WTC11 (cell line): ENCODE measurements at regions not wholly inside any gene's neighbourhood (a gene's known extent, or its start where the extent isn't known, plus 50 kb on each side); places are given as distances from the start of the nearest gene placed in this dataset.

Source experiments
- ATF1 ChIP-seq: sonication (generic); formaldehyde crosslinking; IDR thresholded peaks from 2 replicates; pipeline ENCODE4 v1.8.1; 2023; ENCODE audit warnings: mild to moderate bottlenecking, moderate library complexity, missing genetic modification reagents
- CREB1 ChIP-seq: sonication (generic); formaldehyde crosslinking; IDR thresholded peaks from 2 replicates; pipeline ENCODE4 v1.8.0; 2023; ENCODE audit warnings: mild to moderate bottlenecking, missing genetic modification reagents
- EMX1 ChIP-seq: fragments of 250-450 bp; sonication (Bioruptor Pico); IDR thresholded peaks from 2 replicates; pipeline ENCODE4 v1.8.0; 2021; ENCODE audit warnings: mild to moderate bottlenecking
- FOXJ3 ChIP-seq: sonication (generic); formaldehyde crosslinking; IDR thresholded peaks from 2 replicates; pipeline ENCODE4 v1.9.0; 2021; ENCODE audit warnings: missing genetic modification reagents, mild to moderate bottlenecking, borderline replicate concordance
- IRF2 ChIP-seq: sonication (generic); formaldehyde crosslinking; IDR thresholded peaks from 2 replicates; pipeline ENCODE4 v1.8.0; 2022; ENCODE audit warnings: low read depth, missing genetic modification reagents, borderline replicate concordance
- JAZF1 ChIP-seq: fragments of 250-450 bp; sonication (Bioruptor Pico); IDR thresholded peaks from 2 replicates; pipeline ENCODE4 v1.9.0; 2021; ENCODE audit warnings: moderate library complexity, mild to moderate bottlenecking, inconsistent platforms
- MYBL2 ChIP-seq: sonication (generic); formaldehyde crosslinking; IDR thresholded peaks from 2 replicates; pipeline ENCODE4 v1.8.1; 2023; ENCODE audit warnings: mild to moderate bottlenecking, moderate library complexity, missing genetic modification reagents
- NR1H2 ChIP-seq: sonication (generic); formaldehyde crosslinking; IDR thresholded peaks from 2 replicates; pipeline ENCODE4 v1.9.0; 2021; ENCODE audit warnings: mild to moderate bottlenecking, moderate library complexity, missing genetic modification reagents
- NR3C1 ChIP-seq: sonication (generic); formaldehyde crosslinking; conservative IDR thresholded peaks from 2 replicates; pipeline ENCODE4 v1.8.1; 2023; ENCODE audit warnings: low read depth, mild to moderate bottlenecking, missing genetic modification reagents
- PRRX2 ChIP-seq: fragments of 250-450 bp; sonication (Bioruptor Pico); IDR thresholded peaks from 2 replicates; pipeline ENCODE4 v1.8.0; 2021; ENCODE audit warnings: mild to moderate bottlenecking
- RORB ChIP-seq: fragments of 250-450 bp; sonication (Bioruptor Pico); IDR thresholded peaks from 2 replicates; pipeline ENCODE4 v1.9.0; 2021; ENCODE audit warnings: mild to moderate bottlenecking
- TP53 ChIP-seq: sonication (generic); formaldehyde crosslinking; IDR thresholded peaks from 2 replicates; pipeline ENCODE4 v1.8.1; 2023; ENCODE audit warnings: mild to moderate bottlenecking, missing genetic modification reagents
- ZNF317 ChIP-seq: sonication (generic); formaldehyde crosslinking; IDR thresholded peaks from 2 replicates; pipeline ENCODE4 v1.8.1; 2023; ENCODE audit warnings: low read depth, mild to moderate bottlenecking, moderate library complexity, missing genetic modification reagents, borderline replicate concordance
- ZNF396 ChIP-seq: fragments of 250-450 bp; sonication (Bioruptor Pico); IDR thresholded peaks from 2 replicates; pipeline ENCODE4 v1.8.0; 2021; ENCODE audit warnings: mild to moderate bottlenecking, moderate library complexity, borderline replicate concordance
- TF ChIP-seq, protein P1 (sequence below): fragments of 250-450 bp; sonication (Bioruptor Pico); IDR thresholded peaks from 2 replicates; pipeline ENCODE4 v1.9.0; 2021; ENCODE audit warnings: mild to moderate bottlenecking
- TF ChIP-seq, protein P2 (sequence below): sonication (generic); formaldehyde crosslinking; IDR thresholded peaks from 2 replicates; pipeline ENCODE4 v1.8.0; 2022; ENCODE audit warnings: mild to moderate bottlenecking, missing genetic modification reagents
- TF ChIP-seq, protein P3 (sequence below): sonication (generic); formaldehyde crosslinking; IDR thresholded peaks from 2 replicates; pipeline ENCODE4 v1.8.1; 2022; ENCODE audit warnings: mild to moderate bottlenecking, moderate library complexity, missing genetic modification reagents
- TF ChIP-seq, protein P4 (sequence below): sonication (generic); formaldehyde crosslinking; IDR thresholded peaks from 2 replicates; pipeline ENCODE4 v1.8.0; 2022; ENCODE audit warnings: mild to moderate bottlenecking, missing genetic modification reagents
- TF ChIP-seq, protein P5 (sequence below): sonication (generic); formaldehyde crosslinking; IDR thresholded peaks from 2 replicates; pipeline ENCODE4 v1.8.1; 2023; ENCODE audit warnings: mild to moderate bottlenecking, missing genetic modification reagents, moderate library complexity
- TF ChIP-seq, protein P6 (sequence below): sonication (generic); formaldehyde crosslinking; IDR thresholded peaks from 2 replicates; pipeline ENCODE4 v1.8.1; 2023; ENCODE audit warnings: mild to moderate bottlenecking, missing genetic modification reagents
- TF ChIP-seq, protein P7 (sequence below): sonication (generic); formaldehyde crosslinking; conservative IDR thresholded peaks from 2 replicates; pipeline ENCODE4 v1.8.1; 2022; ENCODE audit warnings: mild to moderate bottlenecking, missing genetic modification reagents
- TF ChIP-seq, protein P8 (sequence below): sonication (generic); formaldehyde crosslinking; IDR thresholded peaks from 2 replicates; pipeline ENCODE4 v1.8.0; 2022; ENCODE audit warnings: mild to moderate bottlenecking, missing genetic modification reagents
- TF ChIP-seq, protein P9 (sequence below): sonication (generic); formaldehyde crosslinking; IDR thresholded peaks from 2 replicates; pipeline ENCODE4 v1.8.1; 2023; ENCODE audit warnings: mild to moderate bottlenecking, missing genetic modification reagents, moderate library complexity
- TF ChIP-seq, protein P10 (sequence below): sonication (generic); formaldehyde crosslinking; IDR thresholded peaks from 2 replicates; pipeline ENCODE4 v1.8.1; 2022; ENCODE audit warnings: missing genetic modification reagents, borderline replicate concordance

DNA sequence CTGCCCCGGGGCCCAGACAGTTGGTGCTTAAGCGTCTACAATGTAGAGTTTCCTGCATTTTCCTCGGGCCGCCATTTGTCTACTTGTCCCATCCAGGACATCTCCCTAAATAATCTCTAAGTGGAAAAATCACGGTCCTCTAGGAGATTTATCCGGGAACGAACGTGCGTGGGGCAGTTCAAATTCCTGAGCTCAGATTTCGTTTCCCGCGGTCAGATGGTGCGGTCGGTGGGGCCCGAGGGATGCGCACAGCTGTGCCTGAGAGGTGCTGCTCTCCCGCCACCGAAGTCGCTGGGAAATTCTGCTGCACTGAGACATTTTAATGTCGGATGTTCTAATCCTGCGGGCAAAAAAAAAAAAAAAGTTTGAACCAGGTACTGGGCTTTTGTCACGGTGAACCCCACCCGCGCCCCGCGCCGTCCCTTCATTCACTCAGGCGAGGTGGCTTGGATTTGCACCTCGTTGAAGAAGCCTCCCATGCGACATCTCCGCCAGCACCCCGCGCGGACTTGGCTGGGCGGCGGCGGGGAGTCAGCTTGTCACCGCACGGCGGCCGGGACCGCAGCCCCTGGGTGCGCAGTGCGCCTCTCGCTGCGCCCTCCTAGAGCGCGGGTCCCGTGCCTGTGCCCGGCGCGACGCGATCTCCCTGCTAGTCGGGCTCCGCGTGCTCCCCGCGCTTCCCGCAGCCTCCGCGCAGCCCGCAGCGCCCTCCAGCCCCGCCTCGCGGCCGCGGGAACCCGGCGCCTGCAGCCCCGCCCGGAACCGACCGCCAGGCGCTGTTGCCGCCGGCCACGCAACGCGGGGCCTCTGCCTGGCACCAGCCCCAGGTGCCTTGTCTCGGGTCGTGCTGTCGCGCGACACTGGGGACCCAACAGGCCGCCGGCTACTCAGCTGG, 191.9 kb upstream of the TCF4 start (continued):
- TF ChIP-seq, protein P1, sequence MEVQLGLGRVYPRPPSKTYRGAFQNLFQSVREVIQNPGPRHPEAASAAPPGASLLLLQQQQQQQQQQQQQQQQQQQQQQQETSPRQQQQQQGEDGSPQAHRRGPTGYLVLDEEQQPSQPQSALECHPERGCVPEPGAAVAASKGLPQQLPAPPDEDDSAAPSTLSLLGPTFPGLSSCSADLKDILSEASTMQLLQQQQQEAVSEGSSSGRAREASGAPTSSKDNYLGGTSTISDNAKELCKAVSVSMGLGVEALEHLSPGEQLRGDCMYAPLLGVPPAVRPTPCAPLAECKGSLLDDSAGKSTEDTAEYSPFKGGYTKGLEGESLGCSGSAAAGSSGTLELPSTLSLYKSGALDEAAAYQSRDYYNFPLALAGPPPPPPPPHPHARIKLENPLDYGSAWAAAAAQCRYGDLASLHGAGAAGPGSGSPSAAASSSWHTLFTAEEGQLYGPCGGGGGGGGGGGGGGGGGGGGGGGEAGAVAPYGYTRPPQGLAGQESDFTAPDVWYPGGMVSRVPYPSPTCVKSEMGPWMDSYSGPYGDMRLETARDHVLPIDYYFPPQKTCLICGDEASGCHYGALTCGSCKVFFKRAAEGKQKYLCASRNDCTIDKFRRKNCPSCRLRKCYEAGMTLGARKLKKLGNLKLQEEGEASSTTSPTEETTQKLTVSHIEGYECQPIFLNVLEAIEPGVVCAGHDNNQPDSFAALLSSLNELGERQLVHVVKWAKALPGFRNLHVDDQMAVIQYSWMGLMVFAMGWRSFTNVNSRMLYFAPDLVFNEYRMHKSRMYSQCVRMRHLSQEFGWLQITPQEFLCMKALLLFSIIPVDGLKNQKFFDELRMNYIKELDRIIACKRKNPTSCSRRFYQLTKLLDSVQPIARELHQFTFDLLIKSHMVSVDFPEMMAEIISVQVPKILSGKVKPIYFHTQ (CRISPR knock-in tag), result no peak
- TF ChIP-seq MYBL2 (CRISPR knock-in tag) (no peak), NR3C1 (CRISPR knock-in tag) (peak; percentile 75; the same call in 1 of the 2 replicates), NR1H2 (CRISPR knock-in tag) (no peak), ZNF396 (no peak), EMX1 (no peak), ZNF317 (no peak), IRF2 (CRISPR knock-in tag) (no peak), TP53 (CRISPR knock-in tag) (peak; percentile 85), ATF1 (no peak), JAZF1 (no peak), RORB (no peak), CREB1 (CRISPR knock-in tag) (no peak), FOXJ3 (no peak), PRRX2 (CRISPR knock-in tag) (no peak)
- TF ChIP-seq, protein P2, sequence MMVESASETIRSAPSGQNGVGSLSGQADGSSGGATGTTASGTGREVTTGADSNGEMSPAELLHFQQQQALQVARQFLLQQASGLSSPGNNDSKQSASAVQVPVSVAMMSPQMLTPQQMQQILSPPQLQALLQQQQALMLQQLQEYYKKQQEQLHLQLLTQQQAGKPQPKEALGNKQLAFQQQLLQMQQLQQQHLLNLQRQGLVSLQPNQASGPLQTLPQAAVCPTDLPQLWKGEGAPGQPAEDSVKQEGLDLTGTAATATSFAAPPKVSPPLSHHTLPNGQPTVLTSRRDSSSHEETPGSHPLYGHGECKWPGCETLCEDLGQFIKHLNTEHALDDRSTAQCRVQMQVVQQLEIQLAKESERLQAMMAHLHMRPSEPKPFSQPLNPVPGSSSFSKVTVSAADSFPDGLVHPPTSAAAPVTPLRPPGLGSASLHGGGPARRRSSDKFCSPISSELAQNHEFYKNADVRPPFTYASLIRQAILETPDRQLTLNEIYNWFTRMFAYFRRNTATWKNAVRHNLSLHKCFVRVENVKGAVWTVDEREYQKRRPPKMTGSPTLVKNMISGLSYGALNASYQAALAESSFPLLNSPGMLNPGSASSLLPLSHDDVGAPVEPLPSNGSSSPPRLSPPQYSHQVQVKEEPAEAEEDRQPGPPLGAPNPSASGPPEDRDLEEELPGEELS (CRISPR knock-in tag), result peak; percentile 89
- TF ChIP-seq, protein P3, sequence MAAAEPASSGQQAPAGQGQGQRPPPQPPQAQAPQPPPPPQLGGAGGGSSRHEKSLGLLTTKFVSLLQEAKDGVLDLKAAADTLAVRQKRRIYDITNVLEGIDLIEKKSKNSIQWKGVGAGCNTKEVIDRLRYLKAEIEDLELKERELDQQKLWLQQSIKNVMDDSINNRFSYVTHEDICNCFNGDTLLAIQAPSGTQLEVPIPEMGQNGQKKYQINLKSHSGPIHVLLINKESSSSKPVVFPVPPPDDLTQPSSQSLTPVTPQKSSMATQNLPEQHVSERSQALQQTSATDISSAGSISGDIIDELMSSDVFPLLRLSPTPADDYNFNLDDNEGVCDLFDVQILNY (CRISPR knock-in tag), result no peak
- TF ChIP-seq, protein P4, sequence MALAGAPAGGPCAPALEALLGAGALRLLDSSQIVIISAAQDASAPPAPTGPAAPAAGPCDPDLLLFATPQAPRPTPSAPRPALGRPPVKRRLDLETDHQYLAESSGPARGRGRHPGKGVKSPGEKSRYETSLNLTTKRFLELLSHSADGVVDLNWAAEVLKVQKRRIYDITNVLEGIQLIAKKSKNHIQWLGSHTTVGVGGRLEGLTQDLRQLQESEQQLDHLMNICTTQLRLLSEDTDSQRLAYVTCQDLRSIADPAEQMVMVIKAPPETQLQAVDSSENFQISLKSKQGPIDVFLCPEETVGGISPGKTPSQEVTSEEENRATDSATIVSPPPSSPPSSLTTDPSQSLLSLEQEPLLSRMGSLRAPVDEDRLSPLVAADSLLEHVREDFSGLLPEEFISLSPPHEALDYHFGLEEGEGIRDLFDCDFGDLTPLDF (CRISPR knock-in tag), result no peak
- TF ChIP-seq, protein P5, sequence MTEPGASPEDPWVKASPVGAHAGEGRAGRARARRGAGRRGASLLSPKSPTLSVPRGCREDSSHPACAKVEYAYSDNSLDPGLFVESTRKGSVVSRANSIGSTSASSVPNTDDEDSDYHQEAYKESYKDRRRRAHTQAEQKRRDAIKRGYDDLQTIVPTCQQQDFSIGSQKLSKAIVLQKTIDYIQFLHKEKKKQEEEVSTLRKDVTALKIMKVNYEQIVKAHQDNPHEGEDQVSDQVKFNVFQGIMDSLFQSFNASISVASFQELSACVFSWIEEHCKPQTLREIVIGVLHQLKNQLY (CRISPR knock-in tag), result no peak
- TF ChIP-seq, protein P6, sequence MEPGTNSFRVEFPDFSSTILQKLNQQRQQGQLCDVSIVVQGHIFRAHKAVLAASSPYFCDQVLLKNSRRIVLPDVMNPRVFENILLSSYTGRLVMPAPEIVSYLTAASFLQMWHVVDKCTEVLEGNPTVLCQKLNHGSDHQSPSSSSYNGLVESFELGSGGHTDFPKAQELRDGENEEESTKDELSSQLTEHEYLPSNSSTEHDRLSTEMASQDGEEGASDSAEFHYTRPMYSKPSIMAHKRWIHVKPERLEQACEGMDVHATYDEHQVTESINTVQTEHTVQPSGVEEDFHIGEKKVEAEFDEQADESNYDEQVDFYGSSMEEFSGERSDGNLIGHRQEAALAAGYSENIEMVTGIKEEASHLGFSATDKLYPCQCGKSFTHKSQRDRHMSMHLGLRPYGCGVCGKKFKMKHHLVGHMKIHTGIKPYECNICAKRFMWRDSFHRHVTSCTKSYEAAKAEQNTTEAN (CRISPR knock-in tag), result no peak
- TF ChIP-seq, protein P7, sequence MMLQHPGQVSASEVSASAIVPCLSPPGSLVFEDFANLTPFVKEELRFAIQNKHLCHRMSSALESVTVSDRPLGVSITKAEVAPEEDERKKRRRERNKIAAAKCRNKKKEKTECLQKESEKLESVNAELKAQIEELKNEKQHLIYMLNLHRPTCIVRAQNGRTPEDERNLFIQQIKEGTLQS (CRISPR knock-in tag), result no peak
- TF ChIP-seq, protein P8, sequence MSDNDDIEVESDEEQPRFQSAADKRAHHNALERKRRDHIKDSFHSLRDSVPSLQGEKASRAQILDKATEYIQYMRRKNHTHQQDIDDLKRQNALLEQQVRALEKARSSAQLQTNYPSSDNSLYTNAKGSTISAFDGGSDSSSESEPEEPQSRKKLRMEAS (CRISPR knock-in tag), result peak; percentile 64
- TF ChIP-seq, protein P9, sequence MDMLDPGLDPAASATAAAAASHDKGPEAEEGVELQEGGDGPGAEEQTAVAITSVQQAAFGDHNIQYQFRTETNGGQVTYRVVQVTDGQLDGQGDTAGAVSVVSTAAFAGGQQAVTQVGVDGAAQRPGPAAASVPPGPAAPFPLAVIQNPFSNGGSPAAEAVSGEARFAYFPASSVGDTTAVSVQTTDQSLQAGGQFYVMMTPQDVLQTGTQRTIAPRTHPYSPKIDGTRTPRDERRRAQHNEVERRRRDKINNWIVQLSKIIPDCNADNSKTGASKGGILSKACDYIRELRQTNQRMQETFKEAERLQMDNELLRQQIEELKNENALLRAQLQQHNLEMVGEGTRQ, result no peak; the same call in 1 of the 2 replicates
- TF ChIP-seq, protein P10, sequence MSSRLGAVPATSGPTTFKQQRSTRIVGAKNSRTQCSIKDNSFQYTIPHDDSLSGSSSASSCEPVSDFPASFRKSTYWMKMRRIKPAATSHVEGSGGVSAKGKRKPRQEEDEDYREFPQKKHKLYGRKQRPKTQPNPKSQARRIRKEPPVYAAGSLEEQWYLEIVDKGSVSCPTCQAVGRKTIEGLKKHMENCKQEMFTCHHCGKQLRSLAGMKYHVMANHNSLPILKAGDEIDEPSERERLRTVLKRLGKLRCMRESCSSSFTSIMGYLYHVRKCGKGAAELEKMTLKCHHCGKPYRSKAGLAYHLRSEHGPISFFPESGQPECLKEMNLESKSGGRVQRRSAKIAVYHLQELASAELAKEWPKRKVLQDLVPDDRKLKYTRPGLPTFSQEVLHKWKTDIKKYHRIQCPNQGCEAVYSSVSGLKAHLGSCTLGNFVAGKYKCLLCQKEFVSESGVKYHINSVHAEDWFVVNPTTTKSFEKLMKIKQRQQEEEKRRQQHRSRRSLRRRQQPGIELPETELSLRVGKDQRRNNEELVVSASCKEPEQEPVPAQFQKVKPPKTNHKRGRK (CRISPR knock-in tag), result no peak
